Panc1 (cell line): ENCODE measurements at regions not wholly inside any gene's neighbourhood (a gene's known extent, or its start where the extent isn't known, plus 50 kb on each side); places are given as distances from the start of the nearest gene placed in this dataset.

ENCODE experiments used
- ATAC-seq: fragments of 200-7000 bp; cut with Tn5 transposase; 2 replicates; pipeline ENCODE4 v1.9.1; 2020; ENCODE audit warnings: mild to moderate bottlenecking, moderate library complexity
- BruUV-seq: library from RNA; stranded (reverse); fragments of 400-500 nt; replicated peaks from 2 replicates; lab custom pipeline; 2021; lab: Mats Ljungman, UMichigan
- CTCF ChIA-PET: fragments of 300-600 bp; sonication (Branson Sonifier 250); formaldehyde crosslinking; loops from one replicate; lab custom pipeline; 2022; ENCODE audit warnings: antibody characterized with exemption; lab: Charles Lee
- POLR2A ChIA-PET: fragments of 300-600 bp; sonication (Branson Sonifier 250); formaldehyde crosslinking; loops from one replicate; lab custom pipeline; 2022; ENCODE audit warnings: antibody characterized with exemption; lab: Charles Lee
- DNase-seq: peaks from one replicate; pipeline ENCODE4 v3.0.0-alpha.2; 2010; ENCODE audit warnings: low read depth, low spot score
- H3K27ac ChIP-seq: 2 replicates; pipeline ENCODE4 v1.5.1; 2011; ENCODE audit warnings: mild to moderate bottlenecking, low read length, inconsistent platforms
- H3K27me3 ChIP-seq: fragments of 200-500 bp; sonication (Bioruptor generic); 2 replicates; pipeline ENCODE4 v1.6.0; 2014; ENCODE audit warnings: low read length, inconsistent platforms; ENCODE audit not compliant: control insufficient read depth, insufficient read depth
- H3K36me3 ChIP-seq: fragments of 200-500 bp; sonication (Bioruptor generic); 2 replicates; pipeline ENCODE4 v1.5.1; 2014; ENCODE audit warnings: inconsistent platforms, mild to moderate bottlenecking, low read length, moderate library complexity; ENCODE audit not compliant: control insufficient read depth, insufficient read depth
- H3K4me1 ChIP-seq: 2 replicates; pipeline ENCODE4 v1.5.1; 2011; ENCODE audit warnings: inconsistent platforms, mild to moderate bottlenecking, low read length, moderate library complexity; ENCODE audit not compliant: control insufficient read depth, insufficient read depth
- H3K4me3 ChIP-seq, 2 experiments: 2 replicates each; pipeline ENCODE4 v1.5.1; 2011 to 2012; ENCODE audit warnings: low read depth in 2 of 2, low read length in 2 of 2, mild to moderate bottlenecking in 2 of 2, inconsistent platforms in 1 of 2, moderate library complexity in 1 of 2
- H3K9me3 ChIP-seq: fragments of 200-500 bp; sonication (Bioruptor generic); 2 replicates; pipeline ENCODE4 v1.5.1; 2014; ENCODE audit warnings: low read depth, mild to moderate bottlenecking, inconsistent platforms, low read length, moderate library complexity; ENCODE audit not compliant: control insufficient read depth, insufficient read depth
- CTCF ChIP-seq: fragments of 450-650 bp; IDR thresholded peaks from 2 replicates; pipeline ENCODE4 v1.5.1; 2017; ENCODE audit warnings: mild to moderate bottlenecking
- POLR2AphosphoS5 ChIP-seq: IDR thresholded peaks from 2 replicates; pipeline ENCODE4 v1.6.1; 2012; ENCODE audit warnings: mild to moderate bottlenecking, low read depth, low read length, moderate library complexity
- REST ChIP-seq, 2 experiments: IDR thresholded peaks; 2 replicates each; pipeline ENCODE4 v1.6.1; 2011 to 2012; ENCODE audit warnings: low read depth in 2 of 2, control low read depth in 1 of 2, low read length in 1 of 2, mild to moderate bottlenecking in 1 of 2, moderate library complexity in 1 of 2; ENCODE audit not compliant: insufficient read depth in 1 of 2
- SIN3A ChIP-seq: IDR thresholded peaks from 2 replicates; pipeline ENCODE4 v1.6.1; 2012; ENCODE audit warnings: low read depth, mild to moderate bottlenecking, low read length, moderate library complexity, borderline replicate concordance; ENCODE audit not compliant: insufficient read depth
- TCF7L2 ChIP-seq: IDR thresholded peaks from 2 replicates; pipeline ENCODE4 v1.6.1; 2011; ENCODE audit warnings: mild to moderate bottlenecking, low read depth, low read length, inconsistent platforms
- in situ Hi-C: cut with HindIII; loops from 2 replicates; pipeline ENCODE4 v1.10.0; 2016; ENCODE audit warnings: low sequenced_read_pairs, low pct_unique_long_range_greater_than_20kb
- intact Hi-C: fragments of 100-400 bp; cut with micrococcal nuclease; formaldehyde crosslinking; loops from one replicate; pipeline ENCODE4 v1.10.0; 2022; ENCODE audit not compliant: unreplicated experiment

DNA sequence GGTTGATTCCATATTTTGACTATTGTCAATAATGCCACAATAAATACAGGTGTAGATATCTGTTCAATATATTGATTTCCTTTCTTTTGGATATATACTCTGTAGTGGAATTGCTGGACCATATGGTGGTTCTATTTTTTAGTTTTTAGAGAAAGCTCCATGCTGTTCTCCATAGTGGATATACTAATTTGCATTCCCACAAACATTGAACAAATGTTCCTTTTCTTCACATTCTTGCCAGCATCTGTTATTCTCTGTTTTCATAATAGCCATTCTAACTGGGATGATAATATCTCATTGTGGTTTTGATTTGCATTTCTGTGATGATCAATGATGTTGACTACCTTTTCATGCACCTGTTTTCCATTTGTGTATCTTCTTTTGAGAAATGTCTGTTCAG is 973.7 kb downstream of the REEP3 start:
- intact Hi-C loops (no loop called here), in situ Hi-C loops (no loop called here)
- Histone ChIP-seq H3K4me3 (no peak overlapping the region), H3K9me3 (no peaks in the 10 kb centered on the region; the same call in 1 of the 2 replicates), H3K27me3 (no peaks in the 10 kb centered on the region), H3K36me3 (no peaks in the 10 kb centered on the region), H3K27ac (no peak overlapping the region), H3K4me1 (no peaks in the 10 kb centered on the region)
- ChIA-PET POLR2A (no interaction called here), CTCF (no interaction called here)
- ATAC-seq (no peak), DNase-seq (no peak)
- BruUV-seq, result no TSS peak
- no peak for TF ChIP-seq REST (IDR thresholded peaks at IDR 0.05; ENCODE audit: insufficient read depth in 1 of 2, low read depth in 2 of 2, low read length in 1 of 2)
- TF ChIP-seq POLR2AphosphoS5, result no peak
- TF ChIP-seq SIN3A, result no peak
- no peak for TF ChIP-seq TCF7L2
- no peak for TF ChIP-seq CTCF

- POLR2A ChIA-PET, result no interaction called here
- Histone ChIP-seq H3K9me3 (peaks cover 5% of the 10 kb centered on the region; the same call in 1 of the 2 replicates), H3K36me3 (no peaks in the 10 kb centered on the region), H3K4me1 (no peaks in the 10 kb centered on the region), H3K27ac (no peak overlapping the region), H3K4me3 (no peak overlapping the region), H3K27me3 (no peaks in the 10 kb centered on the region)
- DNase-seq, result no peak
- no peak for ATAC-seq
- intact Hi-C loops (no loop called here), in situ Hi-C loops (no loop called here)
- BruUV-seq, result no TSS peak
- CTCF ChIA-PET, result no interaction called here
- TF ChIP-seq CTCF (no peak), POLR2AphosphoS5 (no peak), SIN3A (no peak), TCF7L2 (no peak), REST (IDR thresholded peaks at IDR 0.05; ENCODE audit: insufficient read depth in 1 of 2, low read depth in 2 of 2, low read length in 1 of 2) (no peak)
Measured at GRCh38 chr10:64497306-64497705, 976.1 kb downstream of the REEP3 start.
